ENCODE measurements at regions not wholly inside any gene's neighbourhood (a gene's known extent, or its start where the extent isn't known, plus 50 kb on each side); places are given as distances from the start of the nearest gene placed in this dataset.

- no peak for TF ChIP-seq CTCF (IDR thresholded peaks at IDR 0.05; ENCODE audit: low read depth, low read length, missing control alignments)
- no peak for DNase-seq (ENCODE audit: low read depth)
- no peak overlapping the region for H3K4me3 ChIP-seq (ENCODE audit: low read depth, low read length)
These were observed 558.7 kb downstream of the RAB38 start for GRCh38 chr11:87616511-87616910.

GRCh38 chr11:87604350-87604749 lies 566.6 kb downstream of the TMEM135 start:
- no peak for TF ChIP-seq CTCF (IDR thresholded peaks at IDR 0.05; ENCODE audit: low read depth, low read length, missing control alignments)
- DNase-seq (ENCODE audit: low read depth), result no peak
- H3K4me3 ChIP-seq (ENCODE audit: low read depth, low read length), result no peak overlapping the region

GRCh38 chr11:87603887-87604286 lies 566.2 kb downstream of the TMEM135 start:
- H3K4me3 ChIP-seq (ENCODE audit: low read depth, low read length), result no peak overlapping the region
- TF ChIP-seq CTCF (IDR thresholded peaks at IDR 0.05; ENCODE audit: low read depth, low read length, missing control alignments), result no peak
- DNase-seq (ENCODE audit: low read depth), result no peak

GRCh38 chr11:87602776-87603175 lies 565.0 kb downstream of the TMEM135 start:
- no peak for TF ChIP-seq CTCF (IDR thresholded peaks at IDR 0.05; ENCODE audit: low read depth, low read length, missing control alignments)
- H3K4me3 ChIP-seq (ENCODE audit: low read depth, low read length), result no peak overlapping the region
- DNase-seq (ENCODE audit: low read depth), result no peak

- no peak for TF ChIP-seq CTCF (IDR thresholded peaks at IDR 0.05; ENCODE audit: low read depth, low read length, missing control alignments)
These were observed 563.2 kb downstream of the TMEM135 start for GRCh38 chr11:87600938-87601337.

GRCh38 chr11:87597725-87598124 lies 560.0 kb downstream of the TMEM135 start:
- no peak for DNase-seq (ENCODE audit: low read depth)
- no peak overlapping the region for H3K4me3 ChIP-seq (ENCODE audit: low read depth, low read length)
- TF ChIP-seq CTCF (IDR thresholded peaks at IDR 0.05; ENCODE audit: low read depth, low read length, missing control alignments), result no peak

More at GRCh38 chr11:87600938-87601337, 563.2 kb downstream of the TMEM135 start:
- no peak for DNase-seq (ENCODE audit: low read depth)
- H3K4me3 ChIP-seq (ENCODE audit: low read depth, low read length), result no peak overlapping the region

GRCh38 chr11:87596176-87596575 lies 558.4 kb downstream of the TMEM135 start:
- TF ChIP-seq CTCF (IDR thresholded peaks at IDR 0.05; ENCODE audit: low read depth, low read length, missing control alignments), result no peak
- H3K4me3 ChIP-seq (ENCODE audit: low read depth, low read length), result no peak overlapping the region
- no peak for DNase-seq (ENCODE audit: low read depth)
